ENCODE measurements at regions not wholly inside any gene's neighbourhood (a gene's known extent, or its start where the extent isn't known, plus 50 kb on each side); places are given as distances from the start of the nearest gene placed in this dataset.

DNA sequence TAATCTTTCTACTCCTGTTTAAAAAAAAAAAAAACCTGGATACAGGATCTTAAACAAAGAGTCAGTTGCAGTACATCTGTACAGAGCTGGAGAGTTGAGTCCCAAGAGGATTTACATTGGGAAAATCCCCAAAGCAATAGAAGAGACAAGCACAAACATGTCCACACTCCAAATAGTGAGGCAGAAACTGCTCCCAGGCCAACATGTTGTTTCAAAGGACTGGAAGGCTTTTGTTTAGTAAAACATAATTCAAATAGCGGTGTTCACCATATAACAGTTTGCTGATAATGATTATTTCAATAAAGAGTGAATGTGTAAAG lies 425.4 kb downstream of the ADGRL2 start:
- TF ChIP-seq, protein P1, sequence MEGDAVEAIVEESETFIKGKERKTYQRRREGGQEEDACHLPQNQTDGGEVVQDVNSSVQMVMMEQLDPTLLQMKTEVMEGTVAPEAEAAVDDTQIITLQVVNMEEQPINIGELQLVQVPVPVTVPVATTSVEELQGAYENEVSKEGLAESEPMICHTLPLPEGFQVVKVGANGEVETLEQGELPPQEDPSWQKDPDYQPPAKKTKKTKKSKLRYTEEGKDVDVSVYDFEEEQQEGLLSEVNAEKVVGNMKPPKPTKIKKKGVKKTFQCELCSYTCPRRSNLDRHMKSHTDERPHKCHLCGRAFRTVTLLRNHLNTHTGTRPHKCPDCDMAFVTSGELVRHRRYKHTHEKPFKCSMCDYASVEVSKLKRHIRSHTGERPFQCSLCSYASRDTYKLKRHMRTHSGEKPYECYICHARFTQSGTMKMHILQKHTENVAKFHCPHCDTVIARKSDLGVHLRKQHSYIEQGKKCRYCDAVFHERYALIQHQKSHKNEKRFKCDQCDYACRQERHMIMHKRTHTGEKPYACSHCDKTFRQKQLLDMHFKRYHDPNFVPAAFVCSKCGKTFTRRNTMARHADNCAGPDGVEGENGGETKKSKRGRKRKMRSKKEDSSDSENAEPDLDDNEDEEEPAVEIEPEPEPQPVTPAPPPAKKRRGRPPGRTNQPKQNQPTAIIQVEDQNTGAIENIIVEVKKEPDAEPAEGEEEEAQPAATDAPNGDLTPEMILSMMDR (conservative IDR thresholded peaks at IDR 0.05): no peak
- no peak for TF ChIP-seq ZFX (IDR thresholded peaks at IDR 0.05)

Data from C4-2B (cell line).